Muscle of arm (tissue), 1 donor: ENCODE measurements at regions not wholly inside any gene's neighbourhood (a gene's known extent, or its start where the extent isn't known, plus 50 kb on each side); places are given as distances from the start of the nearest gene placed in this dataset.
A peak's percentile ranks its signal among the peaks of the same experiment; 100 is the strongest.

Experiments
- DNase-seq: peaks from one replicate; pipeline ENCODE4 v3.0.0-alpha.2; 2013

DNA sequence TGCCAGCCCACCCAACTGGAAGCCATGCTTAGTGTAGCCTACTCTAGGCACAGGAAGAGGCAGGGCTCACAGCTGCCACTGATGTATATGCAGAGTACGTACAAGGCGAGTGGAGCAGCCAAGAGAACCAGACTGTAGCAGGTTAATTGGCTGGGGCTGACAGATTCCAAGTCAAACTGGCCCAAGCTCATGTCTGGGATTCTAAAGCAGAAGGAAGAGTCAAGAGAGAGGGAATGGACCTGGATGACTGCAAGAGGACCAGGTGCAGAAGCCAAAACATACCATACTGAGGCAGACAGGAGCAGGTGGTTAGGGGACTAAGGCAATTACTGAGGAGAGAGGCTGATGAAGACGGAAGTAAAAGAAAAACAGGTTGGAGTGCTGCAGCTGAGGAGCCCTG lies 51.3 kb upstream of the LRRN2 start:
- no peak for DNase-seq

DNA sequence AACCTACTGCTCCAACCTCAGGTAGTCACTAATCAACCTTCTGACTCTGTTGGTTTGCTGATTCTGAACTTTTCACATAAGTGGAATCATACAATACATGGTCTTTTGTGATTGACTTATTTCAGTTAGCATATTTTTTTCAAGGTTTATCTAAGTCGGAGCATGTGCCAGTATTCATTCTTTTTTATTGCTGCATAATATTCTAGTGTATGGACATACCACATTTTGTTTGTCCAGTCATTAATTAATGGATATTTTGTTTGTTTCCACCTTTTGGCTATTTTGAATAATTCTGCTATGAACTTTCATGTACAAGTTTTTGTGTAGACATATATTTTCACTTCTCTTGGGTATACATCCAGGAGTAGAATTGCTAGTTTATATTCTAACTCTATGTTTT lies 53.0 kb upstream of the LRRN2 start:
- DNase-seq = no peak

DNA sequence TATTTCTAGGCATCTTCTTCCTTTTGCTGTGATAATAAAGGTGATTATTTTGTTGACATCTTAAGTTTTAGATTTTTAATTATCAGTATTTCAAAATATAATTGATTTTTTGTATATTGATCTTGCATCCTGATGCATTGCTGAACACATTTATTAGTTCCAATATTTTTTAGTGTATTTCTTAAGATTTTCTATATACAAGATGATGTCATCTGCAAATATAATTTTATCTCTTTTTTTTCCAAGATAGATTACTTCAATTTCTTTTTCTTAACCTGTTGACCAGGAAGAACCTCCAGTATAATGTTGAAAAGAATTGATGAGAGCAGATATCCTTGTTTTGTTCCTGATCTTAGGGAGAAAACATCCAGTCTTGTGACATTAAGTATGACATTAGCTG lies 54.8 kb upstream of the LRRN2 start:
- no peak for DNase-seq

DNA sequence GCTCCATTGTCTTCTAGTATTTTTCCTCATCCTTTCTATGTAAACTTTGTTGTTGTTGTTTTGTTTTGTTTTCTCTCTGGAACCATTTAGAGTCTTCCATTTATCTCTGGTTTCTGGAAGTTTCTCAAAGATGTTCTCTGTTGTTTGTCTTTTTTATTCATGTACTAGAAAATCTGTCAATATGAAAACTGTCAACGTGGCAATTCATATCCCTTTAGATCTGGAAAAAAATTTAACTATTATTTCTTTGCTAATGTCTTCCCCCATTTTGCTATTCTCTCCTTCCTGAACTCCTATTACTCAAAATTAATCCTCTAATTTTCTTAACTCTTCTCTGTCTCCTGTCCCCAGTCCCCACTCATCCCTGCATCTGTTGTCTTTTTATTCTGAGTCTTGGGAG lies 55.9 kb upstream of the LRRN2 start:
- DNase-seq = no peak

DNA sequence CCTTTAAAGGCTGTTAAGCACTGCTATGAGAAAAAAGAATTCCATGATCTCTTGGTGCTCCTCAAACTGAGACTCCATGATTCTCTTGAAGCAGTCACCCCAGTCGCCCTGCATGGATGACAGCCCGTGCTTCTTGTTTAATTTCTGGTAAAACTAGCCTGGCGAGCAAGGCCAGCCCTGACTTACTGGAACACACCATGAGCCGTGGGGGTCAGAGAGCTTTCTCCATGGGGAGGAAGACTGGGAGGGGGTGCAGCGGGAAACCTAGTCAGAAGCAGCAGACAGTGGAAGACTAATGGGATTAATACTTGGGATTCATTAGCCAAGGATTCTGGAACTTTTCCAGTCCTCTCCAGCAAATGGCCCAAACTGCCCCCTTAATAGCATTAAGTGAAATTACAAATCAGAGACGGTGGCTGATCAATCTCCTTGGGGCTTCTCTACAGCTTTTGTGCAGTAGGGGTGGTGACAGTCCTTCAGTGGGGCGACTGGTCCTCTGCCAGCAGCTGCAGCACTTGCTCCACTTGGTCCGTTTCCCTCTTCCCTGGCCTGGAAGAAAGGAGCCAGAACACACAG lies 57.2 kb upstream of the LRRN2 start:
- no peak for DNase-seq

DNA sequence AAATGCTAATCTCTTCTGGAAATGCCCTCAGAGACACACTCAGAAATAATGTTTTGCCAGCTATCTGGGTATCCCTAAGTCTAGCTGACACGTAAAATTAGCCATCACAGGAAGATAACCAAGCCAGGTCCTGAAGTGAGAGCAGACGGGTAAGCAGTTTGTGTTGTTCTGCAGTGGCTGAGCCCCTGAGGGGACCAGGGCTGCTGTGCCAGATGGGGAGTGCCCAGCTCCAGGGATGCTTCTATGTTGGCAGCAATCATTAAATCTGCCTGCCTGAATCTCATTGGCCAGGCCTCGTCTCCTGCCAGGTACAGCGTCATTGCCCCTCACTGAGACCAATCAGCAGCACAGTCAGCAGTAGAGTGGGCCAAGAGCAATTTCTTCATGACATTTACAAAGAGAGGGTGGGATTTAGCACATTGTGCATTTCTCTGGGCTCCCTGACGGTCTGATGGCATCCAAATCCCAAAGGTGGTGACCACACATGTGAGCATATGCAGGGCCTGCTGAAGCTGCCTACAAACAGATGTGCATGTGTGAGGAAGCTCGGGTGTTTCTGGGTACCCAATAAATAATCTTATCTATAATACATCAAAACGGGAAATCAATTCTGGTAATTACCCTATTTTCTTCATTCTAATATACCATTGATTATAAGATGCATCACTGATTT lies 58.7 kb upstream of the LRRN2 start:
- DNase-seq = no peak

DNA sequence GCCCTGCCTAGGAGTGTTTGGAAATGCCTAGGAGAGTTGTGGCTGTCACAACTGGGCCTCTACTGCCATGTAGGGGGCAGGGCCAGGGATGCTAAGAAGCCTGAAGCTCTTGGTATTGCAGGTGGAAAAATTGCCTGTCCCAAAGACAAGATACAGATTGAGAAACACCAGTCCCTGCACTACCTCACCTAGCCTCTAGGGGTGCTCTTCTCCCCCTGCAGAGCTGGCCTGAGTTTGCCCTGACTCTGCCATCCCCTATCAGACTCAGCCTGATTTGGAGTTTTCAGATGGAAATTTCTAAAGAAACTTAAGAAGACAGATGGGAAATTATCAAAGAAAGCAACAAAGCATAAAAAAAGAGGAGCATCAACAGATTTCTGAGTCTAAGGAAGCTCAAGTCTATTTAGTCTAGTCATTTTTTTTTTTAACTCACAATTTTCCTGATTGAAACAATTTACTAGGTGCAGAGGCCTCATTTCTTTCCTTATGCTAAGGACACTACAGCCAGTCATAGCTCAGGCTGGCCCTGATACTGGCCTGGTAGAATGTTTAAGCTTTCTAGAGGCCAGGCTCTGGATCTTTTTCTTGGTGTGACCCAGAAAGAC lies 61.4 kb upstream of the LRRN2 start:
- DNase-seq = no peak

DNA sequence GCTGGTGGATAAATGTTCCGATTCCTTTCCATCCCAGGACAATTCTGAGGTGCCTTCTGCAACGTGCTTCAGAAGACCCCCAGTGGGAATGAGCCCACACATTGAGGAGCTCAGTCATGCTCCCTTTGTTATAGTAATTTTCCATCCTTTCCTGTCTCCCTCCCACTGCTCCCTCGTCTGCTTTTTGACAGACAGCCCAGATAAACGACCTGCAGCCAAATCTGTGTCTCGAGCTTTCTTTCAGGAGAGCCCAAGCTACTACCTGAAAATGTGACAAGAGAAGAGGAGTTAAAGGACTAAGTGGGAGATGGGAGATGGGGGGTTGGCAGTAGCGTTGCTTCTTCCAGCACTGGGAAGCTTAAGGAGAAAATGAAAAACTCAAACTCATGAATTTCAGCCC lies 65.9 kb upstream of the LRRN2 start:
- no peak for DNase-seq

DNA sequence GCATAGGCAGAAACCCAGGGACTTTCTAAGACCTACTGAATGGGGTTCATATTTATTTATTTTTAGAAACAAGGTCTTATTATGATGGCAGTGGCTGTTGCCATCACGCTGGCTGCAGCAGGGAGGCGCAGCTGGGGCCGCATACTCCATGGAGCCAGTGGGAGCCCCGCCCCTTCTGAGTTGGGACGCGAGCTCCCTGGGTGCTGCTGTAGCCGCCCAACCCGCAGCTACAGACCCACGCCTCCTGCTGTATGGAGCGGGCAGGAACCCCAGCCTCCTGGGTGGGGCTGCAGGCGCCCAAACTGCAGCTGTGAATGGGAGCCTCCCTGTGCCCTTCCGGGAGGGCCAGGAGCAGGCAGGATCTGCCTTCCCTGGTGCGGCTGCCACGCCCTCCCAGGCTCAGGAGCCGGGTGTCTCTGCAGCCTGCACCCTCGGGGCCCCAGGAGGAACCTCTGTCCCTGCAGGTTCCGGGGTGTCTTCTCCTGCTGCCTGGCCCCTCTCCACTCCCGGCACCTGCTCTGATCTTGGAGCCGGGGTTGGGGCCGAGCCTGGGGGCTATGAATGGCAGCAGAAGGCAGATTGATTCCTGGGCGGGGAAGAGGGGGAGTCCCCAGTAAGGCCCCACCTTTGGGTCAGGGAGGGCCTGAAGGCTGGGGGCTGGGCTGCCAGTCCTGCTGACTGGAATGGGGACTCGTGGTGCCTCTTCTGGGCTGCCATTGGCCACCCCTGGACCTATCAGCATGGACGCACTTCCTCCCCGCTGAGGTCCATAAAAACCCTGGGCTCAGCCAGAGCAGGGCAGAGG lies 66.5 kb upstream of the LRRN2 start:
- DNase-seq = no peak

DNA sequence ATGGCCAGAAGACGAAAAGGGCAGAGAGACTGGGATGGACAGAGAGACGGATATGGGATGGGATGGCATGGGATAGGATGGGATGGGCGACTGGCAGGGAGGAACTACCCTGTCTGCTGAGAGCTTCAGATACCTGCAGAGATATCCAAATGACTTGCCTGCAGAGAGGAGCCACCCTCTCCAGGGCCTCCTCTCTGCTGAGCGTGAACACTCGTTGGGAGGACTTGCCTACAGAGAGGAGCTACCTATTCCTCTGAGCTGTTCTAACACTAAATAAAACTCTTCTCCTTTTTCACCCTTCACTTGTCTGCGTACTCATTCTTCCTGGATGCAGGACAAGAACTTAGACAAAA lies 67.1 kb upstream of the LRRN2 start:
- no peak for DNase-seq

DNA sequence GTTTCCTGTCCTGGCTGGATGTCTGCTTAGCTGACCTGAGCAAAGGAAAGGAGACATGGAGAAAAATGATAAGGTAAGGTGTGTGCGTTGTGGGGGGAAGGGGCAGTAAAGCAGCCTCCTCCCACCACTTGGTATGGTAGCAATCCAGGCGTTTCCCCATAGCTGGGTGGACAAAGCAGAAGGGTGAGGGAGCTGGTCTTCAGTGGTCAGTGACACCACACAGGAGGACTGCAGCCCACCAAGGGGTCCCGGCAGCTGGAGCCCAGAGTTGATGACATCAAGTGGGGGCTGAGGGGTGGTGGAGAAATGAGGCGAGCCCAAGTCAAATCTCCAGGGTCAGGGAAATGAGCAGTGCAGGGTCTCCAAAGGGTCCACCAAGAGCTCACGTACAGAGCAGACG lies 69.3 kb upstream of the LRRN2 start:
- no peak for DNase-seq

DNA sequence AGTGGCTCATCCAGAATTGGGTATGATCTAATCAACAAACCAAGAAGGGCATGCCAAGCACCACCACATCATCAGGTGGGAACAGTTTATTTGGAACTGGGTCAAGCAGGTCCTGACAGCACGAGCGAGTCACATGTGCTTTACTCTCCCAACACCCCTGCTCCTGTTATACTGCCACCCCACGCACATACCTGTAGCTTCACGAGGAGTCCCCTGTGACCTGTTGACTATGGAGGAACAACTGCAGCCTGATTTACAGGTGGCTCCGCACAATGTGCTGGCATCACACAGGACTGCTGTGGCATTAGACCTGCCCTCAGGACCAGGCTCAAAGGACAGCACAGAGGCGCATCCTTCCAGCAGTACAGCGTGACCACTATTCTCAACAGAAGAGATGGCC lies 70.8 kb upstream of the LRRN2 start:
- no peak for DNase-seq

DNA sequence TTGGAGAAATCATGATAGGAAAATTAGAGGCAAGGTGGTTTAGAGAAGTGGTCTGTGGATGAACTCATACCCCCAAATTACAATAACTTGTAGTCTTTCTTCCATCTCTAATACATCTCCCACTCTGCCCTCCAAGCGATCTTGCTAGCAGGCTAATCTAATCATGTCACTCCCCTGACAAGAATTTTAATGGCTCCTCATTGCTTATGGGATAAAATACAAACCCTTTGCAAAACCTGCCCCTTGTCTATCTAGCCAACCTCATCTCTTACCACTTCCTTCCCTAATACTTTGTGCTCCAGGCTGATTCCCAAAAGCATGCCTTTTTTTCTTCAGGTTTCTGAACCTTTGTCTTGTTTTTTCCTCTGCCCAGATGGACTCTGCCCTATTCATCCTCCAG lies 71.3 kb upstream of the LRRN2 start:
- DNase-seq = no peak

DNA sequence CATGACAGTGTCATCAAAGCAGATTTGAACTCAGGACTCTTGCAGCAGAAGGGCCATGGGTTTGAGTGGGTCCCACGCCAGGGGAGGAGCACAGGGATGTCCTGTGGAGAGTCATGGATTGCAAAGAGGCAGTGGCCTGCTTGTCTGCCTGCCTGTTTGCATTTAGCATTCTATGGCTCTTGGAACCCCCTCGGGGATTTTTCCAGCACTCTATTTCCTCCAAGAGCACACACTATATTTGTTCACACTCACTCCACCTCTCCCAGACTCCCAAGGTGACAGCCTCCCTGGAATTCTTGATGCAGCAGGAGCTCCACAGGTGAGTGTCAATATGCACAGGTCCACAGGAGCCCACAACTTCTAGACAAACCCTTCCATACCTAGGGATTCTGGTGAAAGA lies 73.1 kb upstream of the LRRN2 start:
- DNase-seq = no peak

DNA sequence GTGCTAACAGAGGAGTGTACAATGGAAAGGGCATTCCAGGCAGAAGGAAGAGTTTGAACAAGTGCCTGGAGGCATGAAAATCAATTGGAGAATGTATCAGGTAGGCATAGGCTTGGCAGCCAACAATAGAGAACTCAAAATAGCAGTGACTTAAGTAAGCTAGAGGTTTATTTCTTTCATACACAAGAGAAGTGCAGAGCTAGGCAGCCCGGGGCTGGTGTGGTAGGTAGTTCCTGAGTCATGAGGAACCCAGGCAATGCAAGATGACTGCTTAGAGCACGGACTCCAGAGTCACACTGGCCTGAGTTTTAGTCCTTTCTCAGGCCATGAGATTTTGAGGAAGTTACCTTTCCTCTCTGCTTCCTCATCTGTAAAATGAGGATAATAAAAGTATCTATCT lies 74.8 kb upstream of the LRRN2 start:
- DNase-seq = no peak

DNA sequence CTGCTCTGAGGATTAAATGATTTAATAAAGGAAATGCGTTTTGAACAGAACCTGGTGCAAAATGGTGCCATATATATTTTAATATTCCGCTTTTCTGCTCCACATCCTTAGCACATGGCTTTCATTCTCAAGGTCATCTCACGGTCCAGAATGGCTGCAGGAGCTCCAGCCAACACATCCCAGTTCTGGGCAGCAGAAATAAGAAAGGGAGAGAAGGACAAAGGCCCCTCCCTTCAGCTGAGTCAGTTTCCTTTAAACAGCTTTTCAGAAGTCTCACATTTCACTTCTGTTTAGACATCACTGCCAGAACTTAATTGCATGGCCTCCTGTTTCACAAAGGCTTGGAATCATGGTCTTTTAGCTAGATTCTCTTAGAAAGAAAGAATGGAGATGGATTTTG lies 75.2 kb upstream of the LRRN2 start:
- DNase-seq = no peak

DNA sequence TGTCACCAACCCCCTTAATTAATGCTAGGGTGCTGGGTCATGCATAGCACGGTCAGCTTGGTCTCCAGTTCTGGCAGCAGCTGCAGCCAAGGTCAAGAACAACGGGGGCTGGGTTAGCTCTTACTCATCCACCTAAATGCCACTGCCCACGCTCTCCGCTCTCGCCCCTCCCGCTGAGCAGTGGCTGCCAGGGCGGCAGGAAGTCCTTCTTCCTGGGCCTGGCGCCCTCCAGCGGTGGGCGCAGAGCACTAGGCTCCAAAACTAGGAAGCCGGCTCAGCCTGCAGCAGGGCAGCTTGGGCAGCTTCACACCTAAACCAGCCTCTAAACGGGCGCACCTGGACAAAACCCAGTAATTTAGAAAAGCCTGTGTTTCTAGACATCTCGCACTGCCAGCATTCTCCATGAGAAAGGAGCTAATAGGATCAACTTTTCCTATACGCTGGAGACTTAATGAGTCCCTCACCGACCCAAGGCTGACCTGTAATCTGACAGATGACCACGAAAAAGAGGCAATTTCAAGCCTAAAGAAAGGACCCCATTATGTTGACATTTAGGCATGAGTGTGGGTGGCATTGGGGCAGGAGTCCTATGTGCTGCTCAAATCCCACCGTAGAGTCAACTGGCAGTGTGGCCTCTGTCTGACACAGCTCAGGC lies 78.4 kb upstream of the LRRN2 start:
- peak; percentile 31 for DNase-seq

DNA sequence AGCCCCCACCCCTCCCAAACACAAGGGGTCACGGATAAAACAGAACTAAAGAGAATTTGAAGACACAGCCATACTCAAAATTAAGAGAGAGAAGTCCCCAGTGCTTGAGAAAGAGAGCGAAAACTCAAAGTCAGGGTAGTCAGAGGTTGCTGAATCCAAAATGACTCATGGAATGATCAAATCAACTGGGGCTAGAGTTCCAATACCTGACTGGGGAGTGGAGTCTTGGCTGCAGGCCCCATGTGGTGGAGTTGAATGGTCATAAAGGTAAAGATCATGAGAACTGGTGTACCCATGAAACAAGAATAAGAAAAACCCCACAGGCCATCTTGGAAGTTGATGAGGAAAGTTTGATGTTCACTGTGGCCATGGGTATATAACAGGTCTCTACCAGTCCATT lies 84.5 kb upstream of the LRRN2 start:
- DNase-seq = no peak

DNA sequence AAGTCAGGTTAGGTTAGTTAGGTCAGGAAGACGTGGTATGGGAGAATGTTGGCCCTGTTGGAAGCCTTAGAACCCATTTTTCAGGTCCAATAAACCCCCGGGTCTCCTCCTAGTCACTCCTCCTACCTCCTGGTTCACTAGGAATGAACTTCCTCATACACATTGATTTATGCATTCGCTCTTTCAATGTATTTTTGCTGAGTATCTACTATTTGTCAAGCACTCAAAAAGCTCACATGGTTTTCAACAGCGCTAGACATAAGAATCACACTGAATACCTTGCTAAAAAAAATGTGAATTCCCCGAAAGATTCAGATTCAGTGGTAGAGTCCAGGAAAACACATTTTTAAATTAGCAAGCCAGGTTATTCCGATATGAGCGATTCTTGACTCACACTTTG lies 85.8 kb upstream of the LRRN2 start:
- no peak for DNase-seq

DNA sequence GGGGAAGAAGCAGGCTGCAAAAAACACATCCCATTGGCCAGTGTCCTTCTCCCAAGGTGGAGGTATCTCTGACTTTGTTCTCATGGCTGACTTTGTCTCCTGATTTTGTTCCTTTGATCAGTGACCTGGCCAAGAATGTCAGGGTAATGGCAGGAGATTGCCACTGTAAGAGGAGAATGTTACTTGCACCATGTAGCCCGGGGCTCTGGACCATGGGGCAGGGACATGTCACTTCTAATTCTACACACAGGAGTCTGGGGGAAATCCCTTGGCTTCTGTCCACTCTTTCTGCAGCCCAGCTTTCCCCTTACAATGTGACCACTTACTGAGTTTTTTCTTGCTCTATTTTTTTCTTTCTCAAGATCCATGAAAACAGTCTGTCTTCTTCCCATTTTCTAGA lies 87.7 kb upstream of the LRRN2 start:
- DNase-seq = no peak

DNA sequence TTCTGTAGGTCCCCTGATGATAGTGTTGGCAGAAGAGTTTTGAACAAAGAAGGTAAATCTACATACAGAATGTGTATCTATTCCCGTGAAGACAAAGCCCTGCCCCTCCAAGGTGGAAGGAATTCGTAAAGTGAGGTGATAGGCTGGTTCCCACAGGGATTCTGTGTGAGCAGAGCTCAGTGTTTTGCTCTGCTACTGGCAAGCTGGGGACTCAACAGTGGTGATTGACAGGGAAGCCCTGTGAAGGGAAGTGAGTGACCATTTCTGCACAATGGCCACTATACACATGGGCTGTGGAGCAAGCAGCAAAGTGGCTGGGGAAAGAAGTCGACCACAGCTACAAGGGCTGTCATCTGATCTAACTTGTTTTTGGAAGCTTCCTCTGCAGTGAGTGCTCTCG lies 90.0 kb upstream of the LRRN2 start:
- no peak for DNase-seq

DNA sequence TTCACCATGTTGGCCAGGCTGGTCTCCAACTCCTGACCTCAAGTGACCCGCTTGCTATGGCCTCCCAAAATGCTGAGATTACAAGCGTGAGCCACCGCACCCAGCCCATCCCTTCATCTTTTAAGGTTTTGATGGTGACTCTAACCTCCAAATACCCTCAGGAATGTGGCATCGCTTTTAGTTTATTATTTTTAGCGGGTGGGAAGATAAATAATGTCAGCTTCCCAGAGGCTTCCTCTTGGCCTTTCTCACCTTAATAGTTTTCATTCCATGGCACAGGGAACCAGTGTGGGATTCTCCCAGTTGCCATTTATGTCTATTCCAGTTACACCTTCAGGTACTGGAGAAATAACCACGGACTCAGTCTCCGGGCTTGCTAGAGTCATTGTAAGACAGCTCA lies 92.1 kb upstream of the LRRN2 start:
- no peak for DNase-seq

DNA sequence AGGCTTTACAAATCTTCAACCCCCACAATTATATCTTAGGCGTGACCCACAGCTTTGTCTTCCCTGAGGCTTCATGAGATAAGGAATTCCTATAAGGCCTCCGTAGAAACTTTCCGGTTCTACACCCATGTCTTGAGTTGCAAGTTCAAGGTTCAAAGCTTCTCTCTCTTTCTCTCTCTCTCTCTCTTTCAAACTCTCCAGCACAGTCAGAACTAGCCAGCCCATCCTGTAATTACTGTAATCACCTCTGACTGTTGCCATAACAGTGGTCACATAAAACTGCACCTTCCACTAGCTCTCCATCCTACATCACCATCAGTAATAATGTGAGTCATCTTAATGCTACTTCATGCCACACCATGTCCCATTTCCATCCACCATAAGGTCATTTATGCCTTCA lies 90.0 kb upstream of the NFASC start:
- DNase-seq = no peak
